Right lobe of liver (tissue), 4 donors: ENCODE measurements at regions not wholly inside any gene's neighbourhood (a gene's known extent, or its start where the extent isn't known, plus 50 kb on each side); places are given as distances from the start of the nearest gene placed in this dataset.

ENCODE experiments used
- POLR2A ChIP-seq: fragments of 450-650 bp; IDR thresholded peaks from one replicate; pipeline ENCODE4 v1.6.1; 2017; ENCODE audit warnings: antibody characterized with exemption, mild to moderate bottlenecking
- TF ChIP-seq, protein P1 (sequence below), 4 donors: fragments of 200-600 bp in 3 of 4; fragments of 450-650 bp in 1 of 4; IDR thresholded peaks; one replicate each; pipeline versions ENCODE4 v1.5.1 to v1.8.0; 2016 to 2022; ENCODE audit warnings: antibody characterized with exemption in 4 of 4, mild to moderate bottlenecking in 2 of 4
- donor health status: DM: no; HTN: no; CAD: no.
- donor health status: DM: no; HTN: no; CAD: no.
- donor health status: DM: no; HTN: yes; CAD: no.

- TF ChIP-seq, protein P1, sequence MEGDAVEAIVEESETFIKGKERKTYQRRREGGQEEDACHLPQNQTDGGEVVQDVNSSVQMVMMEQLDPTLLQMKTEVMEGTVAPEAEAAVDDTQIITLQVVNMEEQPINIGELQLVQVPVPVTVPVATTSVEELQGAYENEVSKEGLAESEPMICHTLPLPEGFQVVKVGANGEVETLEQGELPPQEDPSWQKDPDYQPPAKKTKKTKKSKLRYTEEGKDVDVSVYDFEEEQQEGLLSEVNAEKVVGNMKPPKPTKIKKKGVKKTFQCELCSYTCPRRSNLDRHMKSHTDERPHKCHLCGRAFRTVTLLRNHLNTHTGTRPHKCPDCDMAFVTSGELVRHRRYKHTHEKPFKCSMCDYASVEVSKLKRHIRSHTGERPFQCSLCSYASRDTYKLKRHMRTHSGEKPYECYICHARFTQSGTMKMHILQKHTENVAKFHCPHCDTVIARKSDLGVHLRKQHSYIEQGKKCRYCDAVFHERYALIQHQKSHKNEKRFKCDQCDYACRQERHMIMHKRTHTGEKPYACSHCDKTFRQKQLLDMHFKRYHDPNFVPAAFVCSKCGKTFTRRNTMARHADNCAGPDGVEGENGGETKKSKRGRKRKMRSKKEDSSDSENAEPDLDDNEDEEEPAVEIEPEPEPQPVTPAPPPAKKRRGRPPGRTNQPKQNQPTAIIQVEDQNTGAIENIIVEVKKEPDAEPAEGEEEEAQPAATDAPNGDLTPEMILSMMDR (IDR thresholded peaks at IDR 0.05) = no peak
- no peak for TF ChIP-seq POLR2A
These were observed 50.8 kb upstream of the PCSK1 start for GRCh38 chr5:96483878-96484277.
